SK-N-SH (cell line): ENCODE measurements at regions not wholly inside any gene's neighbourhood (a gene's known extent, or its start where the extent isn't known, plus 50 kb on each side); places are given as distances from the start of the nearest gene placed in this dataset.
A peak's percentile ranks its signal among the peaks of the same experiment; 100 is the strongest.

Source experiments
- CTCF ChIA-PET: fragments of 300-600, 350-600 bp; formaldehyde crosslinking; extraction: SDS; loops from one replicate; lab custom pipeline; 2021; lab: Yijun Ruan, JAX
- POLR2A ChIA-PET: fragments of 350-600 bp; sonication (Branson Sonifier 250); formaldehyde crosslinking; extraction: SDS; loops from one replicate; lab custom pipeline; 2020; ENCODE audit warnings: antibody characterized with exemption, inconsistent platforms; lab: Yijun Ruan, JAX
- DNase-seq: peaks from one replicate; pipeline ENCODE4 v3.0.0; 2012
- H2AFZ ChIP-seq: fragments of 200-600 bp; sonication (generic); 2 replicates; pipeline ENCODE4 v1.8.1; 2016; ENCODE audit warnings: antibody characterized with exemption, mild to moderate bottlenecking, low read depth
- H3F3A ChIP-seq: fragments of 200-600 bp; sonication (generic); replicated peaks from 2 replicates; pipeline ENCODE3; 2016; ENCODE audit warnings: antibody characterized with exemption, mild to moderate bottlenecking; ENCODE audit not compliant: insufficient read depth
- H3K27ac ChIP-seq, 2 experiments: fragments of 200-500 bp in 1 of 2; fragments of 200-600 bp in 1 of 2; sonication (Bioruptor generic) in 1 of 2; sonication (generic), shearing (Covaris generic) in 1 of 2; 2 replicates each; pipeline versions ENCODE4 v1.5.1 to v1.6.1; 2014 to 2016; ENCODE audit warnings: low read depth in 2 of 2, inconsistent platforms in 1 of 2, low read length in 1 of 2, mild to moderate bottlenecking in 1 of 2, mixed read lengths in 1 of 2
- H3K27me3 ChIP-seq: fragments of 200-600 bp; sonication (generic), shearing (Covaris generic); 2 replicates; pipeline ENCODE4 v1.6.1; 2016; ENCODE audit warnings: mixed run types; ENCODE audit not compliant: insufficient read depth
- H3K36me3 ChIP-seq, 2 experiments: fragments of 200-500 bp in 1 of 2; fragments of 200-600 bp in 1 of 2; sonication (Bioruptor generic) in 1 of 2; sonication (generic) in 1 of 2; replicated peaks in 1 of 2; 2 replicates each; pipeline versions ENCODE3 to v1.5.1; 2014 to 2016; ENCODE audit warnings: low read length in 1 of 2, mild to moderate bottlenecking in 1 of 2; ENCODE audit not compliant: insufficient read depth in 2 of 2, control insufficient read depth in 1 of 2
- H3K4me1 ChIP-seq, 2 experiments: fragments of 200-500 bp in 1 of 2; fragments of 200-600 bp in 1 of 2; sonication (Bioruptor generic) in 1 of 2; sonication (generic), shearing (Covaris generic) in 1 of 2; 2 replicates each; pipeline versions ENCODE4 v1.5.1 to v1.6.1; 2014 to 2016; ENCODE audit warnings: low read depth in 1 of 2, low read length in 1 of 2, mixed run types in 1 of 2; ENCODE audit not compliant: insufficient read depth in 2 of 2, control insufficient read depth in 1 of 2
- H3K4me2 ChIP-seq: fragments of 200-600 bp; sonication (generic), shearing (Covaris generic); 2 replicates; pipeline ENCODE4 v1.6.1; 2017; ENCODE audit warnings: mixed run types
- H3K4me3 ChIP-seq, 2 experiments: fragments of 200-500 bp in 1 of 2; fragments of 200-600 bp in 1 of 2; sonication (Bioruptor generic) in 1 of 2; sonication (generic), shearing (Covaris generic) in 1 of 2; 2 replicates each; pipeline versions ENCODE4 v1.5.1 to v1.8.1; 2014 to 2016; ENCODE audit warnings: low read depth in 2 of 2, inconsistent platforms in 1 of 2, low read length in 1 of 2, mild to moderate bottlenecking in 1 of 2, mixed read lengths in 1 of 2, moderate library complexity in 1 of 2
- H3K79me2 ChIP-seq: fragments of 200-600 bp; sonication (generic); 2 replicates; pipeline ENCODE4 v1.8.1; 2017; ENCODE audit warnings: mild to moderate bottlenecking; ENCODE audit not compliant: insufficient read depth
- H3K9ac ChIP-seq: fragments of 200-600 bp; sonication (generic); 2 replicates; pipeline ENCODE4 v1.6.1; 2017; ENCODE audit warnings: mixed run types
- H3K9me2 ChIP-seq: fragments of 200-600 bp; sonication (generic); 2 replicates; pipeline ENCODE4 v1.6.1; 2017; ENCODE audit warnings: mixed run types
- H3K9me3 ChIP-seq: fragments of 200-600 bp; sonication (generic); 2 replicates; pipeline ENCODE4 v1.6.1; 2017; ENCODE audit warnings: mixed run types, mild to moderate bottlenecking, moderate library complexity
- H4K20me1 ChIP-seq: fragments of 200-600 bp; sonication (generic); 2 replicates; pipeline ENCODE4 v1.6.1; 2017; ENCODE audit warnings: mild to moderate bottlenecking, mixed run types; ENCODE audit not compliant: insufficient read depth
- ELF1 ChIP-seq: IDR thresholded peaks from 2 replicates; pipeline ENCODE4 v1.4.0; 2012
- EP300 ChIP-seq, 2 experiments: IDR thresholded peaks; 2 replicates each; pipeline versions ENCODE4 v1.4.0 to v1.6.1; 2012; ENCODE audit warnings: borderline replicate concordance in 1 of 2, low read depth in 1 of 2, low read length in 1 of 2
- FOSL2 ChIP-seq: IDR thresholded peaks from 2 replicates; pipeline ENCODE4 v1.4.0; 2012; ENCODE audit warnings: low read depth, mild to moderate bottlenecking, moderate library complexity, borderline replicate concordance
- JUND ChIP-seq: IDR thresholded peaks from 2 replicates; pipeline ENCODE4 v1.4.0; 2012
- MEF2A ChIP-seq: IDR thresholded peaks from 2 replicates; pipeline ENCODE4 v1.4.0; 2012; ENCODE audit warnings: low read depth, borderline replicate concordance
- MXI1 ChIP-seq: IDR thresholded peaks from 2 replicates; pipeline ENCODE4 v1.6.1; 2012; ENCODE audit warnings: mild to moderate bottlenecking, low read depth, low read length, improper control_type of control experiment
- NFIC ChIP-seq: IDR thresholded peaks from 2 replicates; pipeline ENCODE4 v1.4.0; 2012; ENCODE audit warnings: borderline replicate concordance
- NRF1 ChIP-seq: IDR thresholded peaks from 2 replicates; pipeline ENCODE4 v1.6.1; 2012; ENCODE audit warnings: low read depth, mild to moderate bottlenecking, low read length
- RXRA ChIP-seq: IDR thresholded peaks from 2 replicates; pipeline ENCODE4 v1.4.0; 2012; ENCODE audit warnings: low read depth, mild to moderate bottlenecking, borderline replicate concordance
- TCF12 ChIP-seq: IDR thresholded peaks from 2 replicates; pipeline ENCODE4 v1.4.0; 2012
- TEAD4 ChIP-seq: IDR thresholded peaks from 2 replicates; pipeline ENCODE4 v1.4.0; 2012; ENCODE audit warnings: mild to moderate bottlenecking, borderline replicate concordance; ENCODE audit not compliant: insufficient read depth
- WGBS: methylation state at CpG from one replicate; pipeline ENCODE4 v1.1.6; 2017; ENCODE audit warnings: low lambda C conversion rate; 5-methylcytosine and 5-hydroxymethylcytosine counted together
- TF ChIP-seq, protein P1 (sequence below): IDR thresholded peaks from 2 replicates; pipeline ENCODE4 v1.4.0; 2012; ENCODE audit warnings: low read depth
- TF ChIP-seq, protein P2 (sequence below): IDR thresholded peaks from 2 replicates; pipeline ENCODE4; 2012

DNA sequence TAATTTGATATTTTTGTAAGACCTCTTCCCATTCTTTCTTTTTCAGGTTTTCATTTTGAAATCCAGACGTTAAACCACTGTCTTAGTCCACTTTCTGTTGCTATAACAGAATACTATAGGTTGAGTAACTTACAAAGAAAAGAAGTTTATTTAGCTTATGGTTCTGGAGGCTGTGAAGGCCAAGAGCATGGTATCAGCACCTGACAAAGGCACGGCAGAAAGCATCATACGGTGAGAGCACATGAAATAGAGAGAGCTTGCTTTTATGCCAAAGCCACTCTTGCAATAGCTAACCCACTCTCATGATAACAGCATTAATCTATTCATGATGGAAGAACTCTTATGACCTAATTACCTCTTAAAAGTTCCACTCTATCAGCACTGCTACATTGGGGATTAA, 255.6 kb upstream of the PDE4D start:
- Histone ChIP-seq H3K4me1 (no peaks in the 10 kb centered on the region), H3K4me2 (no peak overlapping the region), H3F3A (peaks cover 8% of the 10 kb centered on the region), H3K27me3 (no peaks in the 10 kb centered on the region), H3K79me2 (no peaks in the 10 kb centered on the region), H3K9me3 (no peaks in the 10 kb centered on the region), H3K36me3 (no peaks in the 10 kb centered on the region), H4K20me1 (no peaks in the 10 kb centered on the region), H3K27ac (no peak overlapping the region), H3K9ac (no peak overlapping the region), H3K9me2 (no peaks in the 10 kb centered on the region), H3K4me3 (no peak overlapping the region), H2AFZ (no peak overlapping the region)
- 48% methylated on average over 3 of the region's 3 CpGs for WGBS
- POLR2A ChIA-PET: no interaction called here
- DNase-seq: no peak
- CTCF ChIA-PET: no interaction called here
- TF ChIP-seq JUND: no peak
- no peak for TF ChIP-seq TCF12
- no peak for TF ChIP-seq ELF1

DNA sequence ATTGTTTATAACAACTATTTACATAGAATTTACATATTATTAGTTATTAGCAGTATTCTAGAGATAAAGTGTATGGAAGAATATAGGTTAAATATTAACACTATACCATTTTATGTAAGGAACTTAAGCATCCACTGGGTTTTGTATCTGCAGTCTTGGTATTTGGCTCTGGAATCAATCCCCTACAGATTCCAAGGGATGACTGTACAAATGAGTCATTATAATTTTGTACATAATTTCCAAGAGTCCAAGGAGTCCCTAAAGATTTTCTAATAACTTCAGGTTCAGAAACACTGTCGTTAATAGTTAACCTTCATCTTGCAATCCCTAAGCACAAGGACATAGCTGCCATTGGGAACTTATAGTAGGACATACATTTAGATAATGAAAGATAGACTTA, 254.8 kb upstream of the PDE4D start:
- no peaks in the 10 kb centered on the region for H3K79me2 ChIP-seq
- H2AFZ ChIP-seq: no peak overlapping the region
- no peaks in the 10 kb centered on the region for H3K9me2 ChIP-seq
- ChIA-PET POLR2A (no interaction called here), CTCF (no interaction called here)
- WGBS: 11% methylated on average over 1 of the region's 1 CpG
- H3K9me3 ChIP-seq: no peaks in the 10 kb centered on the region
- H3F3A ChIP-seq: peaks cover 8% of the 10 kb centered on the region
- H3K36me3 ChIP-seq: no peaks in the 10 kb centered on the region
- no peak overlapping the region for H3K4me3 ChIP-seq
- no peak overlapping the region for H3K9ac ChIP-seq
- H4K20me1 ChIP-seq: no peaks in the 10 kb centered on the region
- H3K4me2 ChIP-seq: no peak overlapping the region; the same call in 1 of the 2 replicates
- H3K27me3 ChIP-seq: no peaks in the 10 kb centered on the region
- TF ChIP-seq EP300 (IDR thresholded peaks at IDR 0.05; ENCODE audit: borderline replicate concordance in 1 of 2, low read depth in 1 of 2, low read length in 1 of 2): peak in 1 of 2 experiments; percentile 35; a peak in 1 of 4 replicates
- peak; percentile 61 for TF ChIP-seq NFIC
- TF ChIP-seq, protein P1, sequence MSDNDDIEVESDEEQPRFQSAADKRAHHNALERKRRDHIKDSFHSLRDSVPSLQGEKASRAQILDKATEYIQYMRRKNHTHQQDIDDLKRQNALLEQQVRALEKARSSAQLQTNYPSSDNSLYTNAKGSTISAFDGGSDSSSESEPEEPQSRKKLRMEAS: no peak
- TF ChIP-seq TEAD4: 0 out of 2 replicates have a peak, but pooled peaks have one; percentile 47
- TF ChIP-seq, protein P2, sequence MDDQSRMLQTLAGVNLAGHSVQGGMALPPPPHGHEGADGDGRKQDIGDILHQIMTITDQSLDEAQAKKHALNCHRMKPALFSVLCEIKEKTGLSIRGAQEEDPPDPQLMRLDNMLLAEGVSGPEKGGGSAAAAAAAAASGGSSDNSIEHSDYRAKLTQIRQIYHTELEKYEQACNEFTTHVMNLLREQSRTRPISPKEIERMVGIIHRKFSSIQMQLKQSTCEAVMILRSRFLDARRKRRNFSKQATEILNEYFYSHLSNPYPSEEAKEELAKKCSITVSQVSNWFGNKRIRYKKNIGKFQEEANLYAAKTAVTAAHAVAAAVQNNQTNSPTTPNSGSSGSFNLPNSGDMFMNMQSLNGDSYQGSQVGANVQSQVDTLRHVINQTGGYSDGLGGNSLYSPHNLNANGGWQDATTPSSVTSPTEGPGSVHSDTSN: peak; percentile 33; the same call in 1 of the 2 replicates
- TF ChIP-seq MXI1: no peak
- TF ChIP-seq NRF1: no peak
- peak; percentile 90 for TF ChIP-seq FOSL2
- peak; percentile 81 for TF ChIP-seq TCF12
- TF ChIP-seq MEF2A: no peak
- TF ChIP-seq JUND: peak; percentile 84
- no peaks in the 10 kb centered on the region for H3K4me1 ChIP-seq
- no peak for DNase-seq
- H3K27ac ChIP-seq: peak overlapping the region in 1 of 2 experiments; percentile 37; a peak in 1 of 4 replicates

DNA sequence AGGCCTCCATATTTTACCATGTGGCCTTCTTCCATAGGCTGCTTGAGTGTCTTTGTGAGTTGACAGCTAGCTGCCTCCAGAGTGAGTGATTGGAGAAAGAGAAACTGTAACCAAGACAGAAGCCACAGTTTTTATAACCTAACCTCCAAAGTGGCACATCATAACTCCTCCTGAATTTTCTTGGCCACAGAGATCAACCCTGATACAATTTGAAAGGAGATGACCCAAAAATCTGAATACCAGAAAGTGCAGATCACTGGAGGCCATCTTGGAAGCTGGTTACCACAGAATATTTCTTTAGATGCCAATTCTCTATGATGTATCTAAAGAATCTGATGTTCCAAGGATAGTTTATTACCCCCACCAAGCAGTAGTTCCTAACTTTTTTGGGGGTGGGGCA, 254.3 kb upstream of the PDE4D start:
- Histone ChIP-seq H3K79me2 (no peaks in the 10 kb centered on the region), H3K9me3 (no peaks in the 10 kb centered on the region), H3K4me3 (no peak overlapping the region), H3K4me2 (no peak overlapping the region), H4K20me1 (no peaks in the 10 kb centered on the region), H3K27me3 (no peaks in the 10 kb centered on the region), H3K9ac (no peak overlapping the region), H3K27ac (0 out of 4 replicates have a peak overlapping the region, but pooled peaks of 1 of the 2 experiments have one; percentile 37), H3K4me1 (no peaks in the 10 kb centered on the region), H2AFZ (no peak overlapping the region), H3K36me3 (no peaks in the 10 kb centered on the region), H3K9me2 (no peaks in the 10 kb centered on the region), H3F3A (peaks cover 8% of the 10 kb centered on the region)
- CTCF ChIA-PET: no interaction called here
- DNase-seq: no peak
- no peak for TF ChIP-seq RXRA
- TF ChIP-seq, protein P2: 0 out of 2 replicates have a peak, but pooled peaks have one; percentile 4
- POLR2A ChIA-PET: no interaction called here
